GM12878 (cell line): ENCODE measurements at regions not wholly inside any gene's neighbourhood (a gene's known extent, or its start where the extent isn't known, plus 50 kb on each side); places are given as distances from the start of the nearest gene placed in this dataset.

Experiments used
- ATAC-seq: fragments of 200-7000 bp; cut with Tn5 transposase; 3 replicates; pipeline ENCODE4 v1.9.1; 2020; ENCODE audit warnings: mild to moderate bottlenecking, moderate library complexity
- BruUV-seq: library from RNA; stranded (reverse); fragments of 400-500 nt; replicated peaks from 2 replicates; lab custom pipeline; 2021; lab: Mats Ljungman, UMichigan
- CTCF ChIA-PET: fragments of 300-600 bp; sonication (Branson Sonifier 250); formaldehyde crosslinking; extraction: SDS; loops from one replicate; lab custom pipeline; 2021; ENCODE audit warnings: inconsistent platforms; lab: Yijun Ruan, JAX
- POLR2A ChIA-PET: fragments of 350-600 bp; formaldehyde crosslinking; extraction: SDS; loops from one replicate; lab custom pipeline; 2021; ENCODE audit warnings: inconsistent platforms; lab: Charles Lee
- RAD21 ChIA-PET: fragments of 300-600 bp; sonication (Branson Sonifier 250); formaldehyde crosslinking; loops from one replicate; lab custom pipeline; 2023; ENCODE audit warnings: antibody characterized with exemption; ENCODE audit not compliant: unreplicated experiment; lab: Charles Lee
- SMC1A ChIA-PET: fragments of 300-600 bp; sonication (Branson Sonifier 250); formaldehyde crosslinking; loops from one replicate; lab custom pipeline; 2023; ENCODE audit not compliant: unreplicated experiment, uncharacterized antibody; lab: Charles Lee
- DNase-seq: peaks from one replicate; pipeline ENCODE4 v3.0.0-alpha.2; 2011; ENCODE audit warnings: low read depth, low spot score
- FAIRE-seq: peaks from 3 replicates; lab custom pipeline; 2011; peaks lifted over from hg19 to GRCh38; lab: Jason Lieb, UNC
- H2AFZ ChIP-seq: 2 replicates; pipeline ENCODE4 v1.6.0; 2011; ENCODE audit warnings: low read depth, low read length, control low read depth; ENCODE audit not compliant: control insufficient read depth
- H3K27ac ChIP-seq: 2 replicates; pipeline ENCODE4 v1.5.1; 2011; ENCODE audit warnings: control low read depth; ENCODE audit not compliant: control insufficient read depth, insufficient read depth
- H3K27me3 ChIP-seq, 2 experiments: replicated peaks in 1 of 2; 2 replicates each; pipeline versions ENCODE4 v1.6.0 to v1.6.1; 2011; ENCODE audit warnings: low read length in 1 of 2; ENCODE audit not compliant: control insufficient read depth in 2 of 2, insufficient read depth in 2 of 2
- H3K36me3 ChIP-seq, 2 experiments: 2 replicates each; pipeline ENCODE4 v1.5.1; 2011; ENCODE audit warnings: low read length in 1 of 2; ENCODE audit not compliant: control insufficient read depth in 2 of 2, insufficient read depth in 2 of 2
- H3K4me1 ChIP-seq: 2 replicates; pipeline ENCODE4 v1.6.1; 2011; ENCODE audit warnings: mild to moderate bottlenecking, low read length, moderate library complexity, mixed read lengths; ENCODE audit not compliant: control insufficient read depth, insufficient read depth
- H3K4me2 ChIP-seq: 2 replicates; pipeline ENCODE4 v1.6.0; 2011; ENCODE audit warnings: control low read depth; ENCODE audit not compliant: control insufficient read depth, insufficient read depth
- H3K4me3 ChIP-seq: fragments of 200-600 bp; sonication (generic); 2 replicates; pipeline ENCODE4 v1.5.1; 2016
- H3K79me2 ChIP-seq: 2 replicates; pipeline ENCODE4 v1.6.0; 2011; ENCODE audit warnings: low read length; ENCODE audit not compliant: control insufficient read depth, insufficient read depth
- H3K9ac ChIP-seq: 2 replicates; pipeline ENCODE4 v1.8.0; 2011; ENCODE audit warnings: low read length, control low read depth, mixed read lengths; ENCODE audit not compliant: control insufficient read depth, insufficient read depth
- H3K9me3 ChIP-seq: replicated peaks from 3 replicates; pipeline ENCODE4 v1.5.1; 2011; ENCODE audit warnings: mild to moderate bottlenecking, low read length; ENCODE audit not compliant: control insufficient read depth, insufficient read depth
- H4K20me1 ChIP-seq: 2 replicates; pipeline ENCODE4 v1.6.0; 2011; ENCODE audit not compliant: control insufficient read depth, insufficient read depth
- STAT3 ChIP-seq: IDR thresholded peaks from 2 replicates; pipeline ENCODE4 v1.6.1; 2011; ENCODE audit warnings: low read depth, low read length, improper control_type of control experiment
- ZNF687 ChIP-seq: fragments of 450-650 bp; IDR thresholded peaks from 2 replicates; pipeline ENCODE4 v1.6.1; 2017; ENCODE audit warnings: mild to moderate bottlenecking, moderate library complexity
- WGBS: methylation state at CpG from one replicate; pipeline ENCODE4 v1.1.6; 2016; ENCODE audit warnings: low lambda C conversion rate; ENCODE audit not compliant: insufficient replicate concordance, insufficient coverage; ENCODE audit errors: missing lambda C conversion rate; 5-methylcytosine and 5-hydroxymethylcytosine counted together
- in situ Hi-C: fragments of 300-500 bp; cut with MboI; formaldehyde crosslinking; loops from 9 replicates; pipeline ENCODE4 v1.14.3; 2018; ENCODE audit warnings: mixed read lengths
- intact Hi-C: fragments of 100-400 bp; cut with micrococcal nuclease; formaldehyde crosslinking; loops from one replicate; pipeline ENCODE4 v1.14.2; 2022; ENCODE audit not compliant: unreplicated experiment

- ChIA-PET SMC1A (interaction anchor here (0.9 kb wide), 1 partner anchor 54 kb away, joined by 3 read pairs; no protein-coding TSS in a partner anchor), RAD21 (interaction anchor here (0.8 to 1.6 kb wide), 3 partner anchors 57 to 132 kb away, joined by 3 to 4 read pairs (median 3); no protein-coding TSS in a partner anchor), POLR2A (no interaction called here), CTCF (no interaction called here)
- DNase-seq = no peak
- no peaks in the 10 kb centered on the region for H4K20me1 ChIP-seq
- intact Hi-C loops (loop anchor here (5.0 kb wide), 1 partner anchor 195 kb away; no protein-coding TSS in a partner anchor), in situ Hi-C loops (no loop called here)
- no peaks in the 10 kb centered on the region for H3K79me2 ChIP-seq
- peak; percentile 4; the same call in 2 of the 3 replicates for ATAC-seq
- H3K4me1 ChIP-seq = peaks cover 42% of the 10 kb centered on the region
- no peak overlapping the region for H3K9ac ChIP-seq
- no peaks in the 10 kb centered on the region for H3K27me3 ChIP-seq
- BruUV-seq = no TSS peak
- peak overlapping the region; percentile 30; the same call in 1 of the 2 replicates for H2AFZ ChIP-seq
- 90% methylated on average over 9 of the region's 9 CpGs for WGBS
- no peaks in the 10 kb centered on the region for H3K36me3 ChIP-seq
- no peak overlapping the region for H3K4me3 ChIP-seq
- peak overlapping the region; percentile 67; the same call in 1 of the 2 replicates for H3K27ac ChIP-seq
- no peaks in the 10 kb centered on the region; the same call in 2 of the 3 replicates for H3K9me3 ChIP-seq
- FAIRE-seq = no peak
- TF ChIP-seq STAT3 (no peak), ZNF687 (no peak)
- H3K4me2 ChIP-seq = no peak overlapping the region
Observed at GRCh38 chr6:44737341-44737740, 349.8 kb downstream of the CDC5L start.
